CD4-positive, alpha-beta T cell treated with Interleukin-15 for 4 hours (primary cell): ENCODE measurements at regions not wholly inside any gene's neighbourhood (a gene's known extent, or its start where the extent isn't known, plus 50 kb on each side); places are given as distances from the start of the nearest gene placed in this dataset.
"Not testable (repeated sequence)": the region's sequence is repeated elsewhere in the genome, so short reads cannot be mapped to it uniquely, and the experiment has no call there.

Experiments
- DNase-seq: peaks from one replicate; pipeline ENCODE4 v3.0.0-alpha.2; 2020; ENCODE audit warnings: low spot score

DNA sequence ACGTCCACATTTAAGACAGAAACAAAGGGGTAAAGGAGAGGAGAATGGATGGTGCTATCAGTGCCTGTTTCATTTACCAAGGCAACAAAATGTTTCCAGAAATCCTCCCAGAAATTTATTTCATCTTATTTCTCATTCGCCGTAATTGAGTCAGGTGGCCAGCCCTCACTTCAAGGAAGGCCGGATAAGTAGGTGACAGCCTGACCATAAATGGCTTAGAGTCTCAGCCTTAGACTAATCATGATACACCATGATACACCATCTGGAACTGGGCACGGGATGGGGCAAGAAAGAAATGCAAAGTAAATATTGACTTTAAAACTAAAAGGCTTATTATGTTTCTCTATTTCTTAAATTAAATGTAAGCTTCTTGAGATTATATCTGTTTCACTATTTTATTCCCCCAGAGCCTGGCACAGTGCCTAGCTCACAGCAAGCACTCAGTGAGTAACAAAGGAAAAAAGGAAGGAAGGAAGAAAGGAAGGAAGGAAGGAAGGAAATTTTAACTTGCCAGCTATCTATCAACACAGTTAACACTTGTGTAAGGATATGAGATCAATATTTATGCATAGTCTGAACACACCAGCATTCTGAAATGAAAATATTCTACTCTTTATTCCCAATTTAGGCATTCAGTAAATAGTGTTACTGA, 106.1 kb upstream of the FSCB start:
- DNase-seq = no peak

DNA sequence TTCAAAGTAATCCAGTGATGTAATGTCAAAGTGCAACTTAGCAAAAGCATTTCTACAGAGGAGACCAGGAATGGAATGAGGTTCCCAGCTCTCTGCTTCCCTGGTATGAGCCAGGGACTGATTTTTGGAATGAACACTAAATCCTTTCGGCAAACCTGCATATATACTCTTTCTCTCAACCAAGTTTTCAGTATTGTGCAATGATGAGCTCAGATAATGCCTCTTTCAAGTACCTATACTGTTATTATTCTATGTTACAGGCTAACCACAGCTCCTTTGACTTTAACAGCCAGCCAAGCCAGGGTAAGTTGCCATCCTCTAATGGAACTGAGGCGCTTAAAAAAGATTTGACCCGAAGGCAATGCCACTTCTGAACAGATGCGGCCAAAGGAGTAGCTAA, 104.9 kb upstream of the FSCB start:
- DNase-seq = no peak

DNA sequence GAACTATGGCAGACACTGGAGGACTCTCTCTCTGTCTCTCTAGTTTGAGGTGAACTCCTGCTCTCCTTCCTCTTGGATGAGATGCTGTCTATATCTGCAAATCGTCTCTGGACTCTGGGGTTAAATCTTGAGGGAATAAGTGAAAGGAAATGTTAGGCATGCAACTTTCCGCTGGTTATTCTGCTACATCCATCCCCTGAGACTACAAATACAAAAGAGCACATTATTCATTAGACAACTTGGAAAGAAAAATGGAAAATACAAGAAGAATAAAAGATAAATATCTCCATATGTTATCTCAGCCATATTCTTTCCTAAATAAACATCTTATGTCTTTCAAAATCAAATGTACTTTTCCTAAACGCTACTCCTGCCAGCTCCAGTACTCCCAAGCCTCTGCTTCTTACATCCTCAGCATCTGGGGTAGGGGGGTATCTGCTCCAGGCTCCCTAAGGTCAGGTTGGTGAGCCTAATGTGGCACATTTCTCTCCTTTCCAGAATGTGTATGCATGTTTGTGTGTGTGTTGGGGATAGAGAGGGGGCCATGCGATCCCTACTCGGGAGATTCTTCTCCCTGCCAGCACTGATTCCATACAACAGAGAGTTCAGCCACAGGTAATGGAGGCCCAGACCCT, 102.9 kb upstream of the FSCB start:
- no peak for DNase-seq

DNA sequence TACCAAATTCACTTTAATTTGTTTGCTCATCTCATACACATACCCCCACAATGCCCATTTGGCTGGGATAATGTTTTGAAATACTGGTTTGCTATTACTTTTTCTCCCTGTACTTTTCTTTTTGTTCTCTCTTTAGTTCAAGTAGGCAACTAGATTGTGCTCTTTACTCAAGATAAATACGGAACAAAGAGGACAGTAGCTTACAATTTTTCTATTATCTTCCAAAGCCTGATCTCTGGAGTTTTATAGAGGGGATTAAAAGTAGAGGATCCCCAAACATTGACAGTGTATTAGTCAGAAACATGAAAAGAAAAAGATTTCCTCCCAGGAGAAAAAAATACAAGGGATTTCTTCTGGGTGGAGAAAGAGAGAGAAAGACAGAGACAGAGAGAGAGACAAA, 102.1 kb upstream of the FSCB start:
- no peak for DNase-seq

DNA sequence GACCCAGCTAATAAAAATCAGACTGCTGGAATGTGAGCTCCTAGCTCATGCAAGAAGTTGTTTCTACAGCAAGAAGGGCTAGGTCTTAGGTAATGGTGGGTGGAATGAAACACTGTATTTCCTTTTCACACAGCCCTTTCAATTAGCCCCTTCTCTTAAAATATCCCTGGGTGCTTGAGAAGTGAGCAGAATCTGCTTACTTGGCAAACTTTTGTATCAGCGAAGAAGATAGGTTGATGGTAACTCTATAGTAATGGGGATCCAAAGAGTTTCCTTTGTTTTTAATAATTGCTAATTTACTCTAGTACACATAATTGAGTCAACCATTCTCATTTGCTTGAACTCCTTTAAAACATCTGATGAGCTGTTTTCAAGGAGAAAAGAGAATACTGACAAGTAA, 100.6 kb upstream of the FSCB start:
- DNase-seq = no peak

DNA sequence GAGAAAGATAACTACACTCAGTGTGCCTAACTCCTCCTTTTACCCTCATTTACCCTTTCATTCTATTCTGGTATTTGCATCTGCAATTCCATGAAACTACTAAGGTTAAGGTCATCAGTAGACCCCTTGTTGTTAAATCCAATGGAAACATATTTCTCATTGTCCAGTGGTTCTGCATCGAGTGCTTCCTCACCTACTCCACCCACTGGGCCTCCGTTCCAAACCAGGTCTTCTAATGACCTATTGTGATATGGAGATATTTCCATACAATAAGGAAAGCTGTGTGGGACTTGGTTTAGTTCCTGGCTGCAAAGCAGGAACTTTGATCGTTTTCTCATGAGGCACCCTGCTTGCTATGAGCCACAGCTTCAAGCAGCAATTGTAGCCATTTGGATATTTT, 99.5 kb upstream of the FSCB start:
- DNase-seq = no peak

DNA sequence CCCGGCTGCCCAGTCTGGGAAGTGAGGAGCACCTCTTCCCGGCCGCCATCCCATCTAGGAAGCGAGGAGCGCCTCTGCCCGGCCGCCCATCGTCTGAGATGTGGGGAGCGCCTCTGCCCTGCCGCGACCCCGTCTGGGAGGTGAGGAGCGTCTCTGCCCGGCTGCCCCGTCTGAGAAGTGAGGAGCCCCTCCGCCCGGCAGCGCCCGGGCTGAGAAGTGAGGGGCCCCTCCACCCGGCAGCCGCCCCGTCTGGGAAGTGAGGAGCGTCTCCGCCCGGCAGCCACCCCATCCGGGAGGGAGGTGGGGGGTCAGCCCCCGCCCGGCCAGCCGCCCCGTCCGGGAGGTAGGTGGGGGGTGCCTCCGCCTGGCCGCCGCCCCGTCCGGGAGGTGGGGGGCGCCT, 94.2 kb upstream of the FSCB start:
- not testable (repeated sequence) for DNase-seq

DNA sequence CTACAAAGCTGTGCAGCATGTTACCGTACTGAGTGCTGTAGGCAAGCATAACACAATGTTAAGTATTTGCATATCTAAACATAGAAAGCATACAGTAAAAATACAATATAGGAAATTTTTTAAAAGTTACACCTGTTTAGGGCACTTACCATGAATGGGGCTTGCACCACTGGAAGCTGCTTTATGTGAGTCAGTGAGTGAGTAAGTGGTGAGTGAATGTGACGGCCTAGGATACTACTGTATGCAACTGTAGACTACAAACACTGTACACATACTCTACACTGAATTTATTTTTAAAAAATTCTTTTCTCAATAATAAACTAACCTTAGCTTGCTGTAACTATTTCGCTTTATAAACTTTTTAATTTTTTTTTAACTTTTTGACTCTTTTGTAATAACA, 82.1 kb upstream of the FSCB start:
- no peak for DNase-seq

DNA sequence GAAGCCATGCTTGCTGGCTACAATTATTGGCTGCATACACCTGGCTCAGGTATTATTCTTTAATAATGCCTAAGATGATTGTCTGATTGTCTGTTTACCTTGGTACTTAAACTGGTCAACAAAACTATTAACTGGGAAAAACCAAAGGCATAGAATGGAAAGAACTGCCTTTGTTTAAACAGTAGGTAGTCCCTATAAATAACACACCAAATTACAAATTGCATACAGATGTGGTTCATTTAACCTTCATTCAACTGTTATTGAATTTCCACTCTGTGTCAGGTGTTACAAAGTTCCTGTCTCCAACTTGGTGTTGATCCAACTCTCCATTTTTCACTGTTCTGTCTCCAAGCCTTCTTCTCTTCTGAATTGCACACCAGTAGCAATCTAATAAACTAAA, 79.8 kb upstream of the FSCB start:
- DNase-seq = no peak

DNA sequence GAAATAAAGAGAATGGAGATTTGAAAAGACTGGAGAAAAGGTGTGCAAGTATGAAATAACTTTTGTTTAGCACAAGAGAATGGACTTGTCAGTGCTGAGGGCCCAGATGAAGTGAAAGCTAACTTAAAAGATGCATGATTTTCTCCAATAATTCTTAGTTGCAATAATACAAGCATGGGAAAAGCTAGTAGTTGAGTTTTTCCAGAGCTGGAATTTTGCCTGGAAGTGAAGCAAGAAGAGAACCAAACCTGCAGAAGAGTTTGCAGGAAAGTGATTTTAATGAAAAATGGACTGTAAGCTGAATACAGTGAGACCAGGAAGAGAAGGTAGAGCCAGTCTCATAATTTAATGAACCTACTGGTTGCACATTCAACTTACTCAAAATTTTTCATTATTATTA, 69.3 kb upstream of the FSCB start:
- DNase-seq = no peak

DNA sequence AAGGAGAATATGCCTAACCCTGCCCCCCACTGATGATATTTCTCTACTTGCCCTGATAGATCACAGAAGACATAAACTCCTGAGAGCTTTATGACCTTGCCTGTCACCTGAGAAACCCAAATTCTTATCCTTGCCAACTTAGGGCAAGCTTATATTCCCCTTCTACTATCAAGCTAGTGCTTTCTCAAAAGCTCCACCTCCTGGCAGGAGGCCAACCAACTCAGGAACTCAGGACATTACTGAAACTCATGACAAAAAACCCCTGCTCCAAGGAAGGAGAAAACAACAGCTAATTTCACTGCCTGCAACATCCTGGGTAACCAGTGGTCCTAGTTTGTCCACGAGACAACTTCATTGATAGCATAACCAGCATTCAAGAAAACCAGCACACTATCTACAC, 60.9 kb upstream of the FSCB start:
- DNase-seq = no peak

DNA sequence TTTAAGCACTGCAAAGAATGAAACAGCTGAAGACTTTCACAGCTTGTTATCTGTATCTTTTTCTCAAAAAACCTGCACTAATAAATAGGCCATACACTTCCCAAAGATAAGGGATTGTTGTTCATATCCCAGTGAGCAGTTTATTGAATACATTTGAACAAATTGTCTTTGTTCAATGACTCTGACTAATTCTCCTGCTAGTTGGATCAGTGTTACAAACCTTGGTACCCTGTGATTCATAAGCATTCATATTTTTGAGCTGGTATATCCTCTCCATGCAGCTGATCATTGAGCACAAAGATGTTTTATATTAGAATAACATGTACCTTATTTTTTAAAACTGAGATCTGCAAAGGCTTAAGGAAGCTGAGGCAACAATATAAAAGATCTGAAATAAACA, 58.9 kb upstream of the FSCB start:
- no peak for DNase-seq

DNA sequence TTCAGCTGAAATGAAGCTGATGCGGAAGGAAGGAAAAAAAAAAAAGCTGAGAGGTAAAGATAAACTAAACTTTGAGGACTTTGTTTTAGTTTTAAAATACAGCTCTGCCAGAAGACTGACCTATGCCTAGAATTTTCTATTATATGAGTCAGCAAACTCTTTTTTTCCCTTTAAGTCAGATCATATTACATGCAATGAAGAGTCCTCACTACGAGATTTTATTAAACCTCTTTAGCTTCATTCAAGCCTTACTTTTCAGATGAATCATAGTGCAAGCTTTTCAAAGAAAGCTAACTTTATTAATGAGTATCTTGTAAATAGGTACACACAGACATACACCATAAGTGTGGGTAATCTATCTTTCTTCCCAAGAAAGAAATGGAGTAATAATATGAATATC, 57.8 kb upstream of the FSCB start:
- DNase-seq = no peak
